GM19025 (cell line): ENCODE measurements at regions not wholly inside any gene's neighbourhood (a gene's known extent, or its start where the extent isn't known, plus 50 kb on each side); places are given as distances from the start of the nearest gene placed in this dataset.
"Not testable (repeated sequence)": the region's sequence is repeated elsewhere in the genome, so short reads cannot be mapped to it uniquely, and the experiment has no call there.

Experiments
- ATAC-seq: cut with Tn5 transposase; IDR thresholded peaks from one replicate; pipeline ENCODE4 v1.9.1; 2021; ENCODE audit warnings: mild to moderate bottlenecking, low read depth, moderate library complexity; ENCODE audit not compliant: unreplicated experiment

GRCh38 chr18:39215920-39216319 lies 1650.3 kb upstream of the CELF4 start:
- no peak for ATAC-seq

- ATAC-seq = no peak
Measured at GRCh38 chr18:39211461-39211860, 1645.9 kb upstream of the CELF4 start.

GRCh38 chr18:39209173-39209572 lies 1643.6 kb upstream of the CELF4 start:
- no peak for ATAC-seq

- no peak for ATAC-seq
Measured at GRCh38 chr18:39208729-39209128, 1643.1 kb upstream of the CELF4 start.

- ATAC-seq = no peak
Measured at GRCh38 chr18:39208190-39208589, 1642.6 kb upstream of the CELF4 start.

GRCh38 chr18:39206398-39207103 lies 1641.0 kb upstream of the CELF4 start:
- not testable (repeated sequence) for ATAC-seq

GRCh38 chr18:39205565-39206195 lies 1640.1 kb upstream of the CELF4 start:
- ATAC-seq = no peak

- ATAC-seq = no peak
Measured at GRCh38 chr18:39200153-39200552, 1634.6 kb upstream of the CELF4 start.

- no peak for ATAC-seq
Measured at GRCh38 chr18:39199231-39199855, 1633.7 kb upstream of the CELF4 start.

- ATAC-seq = no peak
Measured at GRCh38 chr18:39198376-39198775, 1632.8 kb upstream of the CELF4 start.

- ATAC-seq = no peak
Measured at GRCh38 chr18:39191931-39192330, 1626.3 kb upstream of the CELF4 start.

- no peak for ATAC-seq
Measured at GRCh38 chr18:39191058-39191457, 1625.5 kb upstream of the CELF4 start.

- ATAC-seq = no peak
Measured at GRCh38 chr18:39190508-39190907, 1624.9 kb upstream of the CELF4 start.

- ATAC-seq = no peak
Measured at GRCh38 chr18:39188278-39188677, 1622.7 kb upstream of the CELF4 start.

GRCh38 chr18:39186008-39186407 lies 1620.4 kb upstream of the CELF4 start:
- ATAC-seq = no peak

GRCh38 chr18:39184176-39184575 lies 1618.6 kb upstream of the CELF4 start:
- no peak for ATAC-seq

GRCh38 chr18:39178166-39178565 lies 1612.6 kb upstream of the CELF4 start:
- no peak for ATAC-seq

- ATAC-seq = no peak
Measured at GRCh38 chr18:39172695-39173421, 1607.3 kb upstream of the CELF4 start.

GRCh38 chr18:39168723-39169122 lies 1603.1 kb upstream of the CELF4 start:
- ATAC-seq = no peak

- no peak for ATAC-seq
Measured at GRCh38 chr18:39167990-39168389, 1602.4 kb upstream of the CELF4 start.

- no peak for ATAC-seq
Measured at GRCh38 chr18:39166776-39167175, 1601.2 kb upstream of the CELF4 start.
